ENCODE measurements at regions not wholly inside any gene's neighbourhood (a gene's known extent, or its start where the extent isn't known, plus 50 kb on each side); places are given as distances from the start of the nearest gene placed in this dataset.
"Not testable (repeated sequence)": the region's sequence is repeated elsewhere in the genome, so short reads cannot be mapped to it uniquely, and the experiment has no call there.

GRCh38 chr3:5480190-5480589 is 292.7 kb downstream of the EDEM1 start:
- DNase-seq: no peak

GRCh38 chr3:5485427-5485826 is 297.9 kb downstream of the EDEM1 start:
- DNase-seq: no peak

- no peak for DNase-seq
Observed at GRCh38 chr3:5488771-5489170, 301.3 kb downstream of the EDEM1 start.

- no peak for DNase-seq
Observed at GRCh38 chr3:5489536-5489935, 302.0 kb downstream of the EDEM1 start.

GRCh38 chr3:5494905-5495519 is 307.5 kb downstream of the EDEM1 start:
- no peak for DNase-seq

GRCh38 chr3:5497497-5497896 is 310.0 kb downstream of the EDEM1 start:
- no peak for DNase-seq

GRCh38 chr3:5498981-5499380 is 311.5 kb downstream of the EDEM1 start:
- no peak for DNase-seq

GRCh38 chr3:5499404-5499803 is 311.9 kb downstream of the EDEM1 start:
- no peak for DNase-seq

GRCh38 chr3:5503136-5503535 is 315.6 kb downstream of the EDEM1 start:
- no peak for DNase-seq

- DNase-seq: peak; percentile 3
Observed at GRCh38 chr3:5504135-5504534, 316.6 kb downstream of the EDEM1 start.

GRCh38 chr3:5505163-5505562 is 317.7 kb downstream of the EDEM1 start:
- DNase-seq: no peak

GRCh38 chr3:5505997-5506396 is 318.5 kb downstream of the EDEM1 start:
- DNase-seq: no peak

- not testable (repeated sequence) for DNase-seq
Observed at GRCh38 chr3:5508860-5509259, 321.4 kb downstream of the EDEM1 start.

GRCh38 chr3:5510300-5510699 is 322.8 kb downstream of the EDEM1 start:
- no peak for DNase-seq

- DNase-seq: no peak
Observed at GRCh38 chr3:5517921-5518320, 330.4 kb downstream of the EDEM1 start.

- DNase-seq: no peak
Observed at GRCh38 chr3:5520237-5520636, 332.7 kb downstream of the EDEM1 start.

- no peak for DNase-seq
Observed at GRCh38 chr3:5523125-5523524, 335.6 kb downstream of the EDEM1 start.

GRCh38 chr3:5531039-5531438 is 343.5 kb downstream of the EDEM1 start:
- no peak for DNase-seq

GRCh38 chr3:5531741-5532290 is 344.3 kb downstream of the EDEM1 start:
- no peak for DNase-seq

GRCh38 chr3:5540532-5540931 is 353.0 kb downstream of the EDEM1 start:
- DNase-seq: no peak

GRCh38 chr3:5542472-5542871 is 355.0 kb downstream of the EDEM1 start:
- no peak for DNase-seq

- DNase-seq: no peak
Observed at GRCh38 chr3:5543047-5543446, 355.5 kb downstream of the EDEM1 start.

- DNase-seq: peak; percentile 1
Observed at GRCh38 chr3:5545719-5546118, 358.2 kb downstream of the EDEM1 start.

GRCh38 chr3:5553203-5553602 is 365.7 kb downstream of the EDEM1 start:
- no peak for DNase-seq

GRCh38 chr3:5554245-5554747 is 366.8 kb downstream of the EDEM1 start:
- no peak for DNase-seq
